ENCODE measurements at regions not wholly inside any gene's neighbourhood (a gene's known extent, or its start where the extent isn't known, plus 50 kb on each side); places are given as distances from the start of the nearest gene placed in this dataset.
"Not testable (repeated sequence)": the region's sequence is repeated elsewhere in the genome, so short reads cannot be mapped to it uniquely, and the experiment has no call there.

DNA sequence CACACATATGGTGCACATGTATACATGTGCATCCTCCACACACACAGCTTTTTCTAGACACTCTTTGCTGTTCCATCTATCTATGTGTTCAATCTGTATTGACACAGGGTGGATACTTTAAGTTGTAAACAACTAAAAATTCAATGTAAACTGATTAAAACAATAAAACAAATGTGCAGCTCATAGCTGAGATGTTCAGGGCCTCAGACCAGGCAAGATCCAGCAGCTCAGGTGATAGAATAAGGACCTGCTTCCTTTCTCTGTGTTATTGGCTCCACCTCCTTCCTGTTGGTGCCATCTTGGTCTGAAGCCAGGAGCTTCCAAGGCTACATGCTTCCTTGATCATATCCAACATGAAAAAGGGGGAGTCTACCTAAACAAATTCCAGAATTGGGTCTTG is 158.1 kb upstream of the RFLNA start:
- no peak overlapping the region for H3K4me3 ChIP-seq (ENCODE audit: control insufficient read depth, low read depth, low read length)
- DNase-seq (ENCODE audit: low read depth): no peak
- TF ChIP-seq, protein P1, sequence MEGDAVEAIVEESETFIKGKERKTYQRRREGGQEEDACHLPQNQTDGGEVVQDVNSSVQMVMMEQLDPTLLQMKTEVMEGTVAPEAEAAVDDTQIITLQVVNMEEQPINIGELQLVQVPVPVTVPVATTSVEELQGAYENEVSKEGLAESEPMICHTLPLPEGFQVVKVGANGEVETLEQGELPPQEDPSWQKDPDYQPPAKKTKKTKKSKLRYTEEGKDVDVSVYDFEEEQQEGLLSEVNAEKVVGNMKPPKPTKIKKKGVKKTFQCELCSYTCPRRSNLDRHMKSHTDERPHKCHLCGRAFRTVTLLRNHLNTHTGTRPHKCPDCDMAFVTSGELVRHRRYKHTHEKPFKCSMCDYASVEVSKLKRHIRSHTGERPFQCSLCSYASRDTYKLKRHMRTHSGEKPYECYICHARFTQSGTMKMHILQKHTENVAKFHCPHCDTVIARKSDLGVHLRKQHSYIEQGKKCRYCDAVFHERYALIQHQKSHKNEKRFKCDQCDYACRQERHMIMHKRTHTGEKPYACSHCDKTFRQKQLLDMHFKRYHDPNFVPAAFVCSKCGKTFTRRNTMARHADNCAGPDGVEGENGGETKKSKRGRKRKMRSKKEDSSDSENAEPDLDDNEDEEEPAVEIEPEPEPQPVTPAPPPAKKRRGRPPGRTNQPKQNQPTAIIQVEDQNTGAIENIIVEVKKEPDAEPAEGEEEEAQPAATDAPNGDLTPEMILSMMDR (IDR thresholded peaks at IDR 0.05; ENCODE audit: control insufficient read depth, insufficient read depth, low read depth, low read length, missing control alignments): no peak

DNA sequence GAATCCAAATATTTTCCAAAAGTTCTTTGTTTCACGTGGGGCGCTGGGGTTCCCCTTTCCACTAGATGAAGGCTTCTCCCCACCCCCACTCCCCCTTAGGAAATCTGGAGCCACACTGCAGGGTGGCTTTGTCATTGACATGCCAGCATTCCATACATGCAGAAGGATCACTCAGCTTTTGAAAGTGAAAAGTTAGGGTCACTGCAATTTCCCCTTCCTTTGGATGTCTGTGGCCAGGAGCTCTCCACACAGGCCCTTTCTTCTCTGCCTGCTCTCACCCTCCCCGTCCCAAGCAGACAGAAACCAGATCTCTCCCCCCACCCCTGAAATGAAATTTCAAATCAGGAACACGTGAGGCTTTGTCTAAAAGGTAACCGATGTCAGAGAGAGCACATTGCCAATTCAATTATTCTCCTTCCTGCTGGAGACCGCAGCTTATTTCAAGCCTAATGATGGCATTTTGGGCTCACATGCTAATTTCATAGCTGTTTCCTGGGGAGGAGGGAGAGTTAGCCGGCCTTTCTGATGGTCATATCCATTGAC is 153.9 kb upstream of the RFLNA start:
- TF ChIP-seq, protein P1 (IDR thresholded peaks at IDR 0.05; ENCODE audit: control insufficient read depth, insufficient read depth, low read depth, low read length, missing control alignments): no peak

DNA sequence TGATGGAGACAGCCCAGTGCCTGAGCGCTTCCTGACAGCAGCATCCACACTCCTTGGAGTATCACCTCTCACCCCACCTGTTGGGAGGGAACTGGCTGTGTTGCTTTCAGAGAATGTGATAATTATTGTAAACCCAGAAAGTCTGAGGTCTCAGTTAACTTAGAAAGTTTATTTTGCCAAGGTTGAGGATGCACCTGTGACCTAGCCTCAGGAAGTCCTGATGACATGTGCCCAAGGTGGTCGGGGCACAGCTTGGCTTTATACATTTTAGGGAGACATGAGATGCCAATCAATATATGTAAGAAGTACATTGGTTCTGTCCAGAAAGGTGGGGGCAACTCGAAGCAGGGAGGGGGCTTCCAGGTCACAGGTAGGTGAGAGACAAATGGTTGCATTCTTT is 153.3 kb upstream of the RFLNA start:
- not testable (repeated sequence) for H3K4me3 ChIP-seq (ENCODE audit: control insufficient read depth, low read depth, low read length)

More for the DNA sequence above, 153.9 kb upstream of the RFLNA start:
- no peak for DNase-seq (ENCODE audit: low read depth)
- no peak overlapping the region for H3K4me3 ChIP-seq (ENCODE audit: control insufficient read depth, low read depth, low read length)

DNA sequence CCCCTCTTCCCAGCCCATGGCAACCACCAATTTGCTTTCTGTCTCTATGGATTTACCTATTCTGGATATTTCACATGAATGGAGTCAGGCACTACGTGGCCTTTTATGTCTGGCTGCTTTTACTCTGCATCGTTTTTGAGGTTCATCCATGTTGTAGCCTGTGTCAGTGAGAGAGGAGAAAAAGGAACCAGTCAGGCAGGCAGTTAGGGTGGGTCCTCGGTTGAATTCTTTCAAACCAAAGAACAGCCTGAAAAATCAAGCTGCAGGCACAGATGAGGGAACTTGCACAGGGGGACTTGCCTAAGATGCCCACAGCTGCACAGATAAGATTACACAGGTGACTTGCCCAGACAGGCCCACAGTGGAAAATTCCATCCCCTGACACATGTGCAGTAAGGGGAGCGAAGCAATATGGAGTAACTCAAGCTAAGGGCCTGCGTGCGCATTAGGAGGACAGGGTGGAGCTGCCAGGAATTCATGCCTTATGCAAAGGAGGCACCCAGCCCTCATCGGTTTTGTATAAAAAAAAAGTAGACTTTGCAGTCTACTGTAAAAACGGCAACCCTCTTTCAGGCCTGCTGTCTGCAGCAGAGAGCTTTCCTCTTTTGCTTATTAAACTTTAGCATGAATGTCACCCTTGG is 152.4 kb upstream of the RFLNA start:
- DNase-seq (ENCODE audit: low read depth): no peak
- H3K4me3 ChIP-seq (ENCODE audit: control insufficient read depth, low read depth, low read length): no peak overlapping the region
- TF ChIP-seq, protein P1 (IDR thresholded peaks at IDR 0.05; ENCODE audit: control insufficient read depth, insufficient read depth, low read depth, low read length, missing control alignments): no peak

More for the DNA sequence above, 153.3 kb upstream of the RFLNA start:
- not testable (repeated sequence) for DNase-seq (ENCODE audit: low read depth)

DNA sequence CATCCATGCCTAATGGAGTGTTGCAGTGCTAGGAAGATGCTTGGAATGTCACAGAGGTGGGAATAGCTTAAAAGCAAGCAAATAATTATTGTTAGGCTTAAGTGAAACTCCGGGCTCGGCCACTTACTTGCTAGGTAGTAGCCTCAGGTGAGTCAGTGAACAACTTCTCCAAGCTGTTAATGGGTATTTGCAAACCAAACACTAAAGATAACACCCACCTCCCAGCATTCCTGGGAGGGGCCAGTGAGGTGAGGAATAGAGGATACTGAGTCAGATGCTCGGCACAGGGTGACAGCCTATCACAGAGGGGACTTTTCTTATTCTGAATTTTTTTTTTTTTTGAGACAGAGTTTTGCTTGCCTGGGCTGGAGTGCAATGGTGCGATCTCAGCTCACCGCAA is 151.2 kb upstream of the RFLNA start:
- H3K4me3 ChIP-seq (ENCODE audit: control insufficient read depth, low read depth, low read length): no peak overlapping the region
- no peak for DNase-seq (ENCODE audit: low read depth)
- TF ChIP-seq, protein P1 (IDR thresholded peaks at IDR 0.05; ENCODE audit: control insufficient read depth, insufficient read depth, low read depth, low read length, missing control alignments): no peak

DNA sequence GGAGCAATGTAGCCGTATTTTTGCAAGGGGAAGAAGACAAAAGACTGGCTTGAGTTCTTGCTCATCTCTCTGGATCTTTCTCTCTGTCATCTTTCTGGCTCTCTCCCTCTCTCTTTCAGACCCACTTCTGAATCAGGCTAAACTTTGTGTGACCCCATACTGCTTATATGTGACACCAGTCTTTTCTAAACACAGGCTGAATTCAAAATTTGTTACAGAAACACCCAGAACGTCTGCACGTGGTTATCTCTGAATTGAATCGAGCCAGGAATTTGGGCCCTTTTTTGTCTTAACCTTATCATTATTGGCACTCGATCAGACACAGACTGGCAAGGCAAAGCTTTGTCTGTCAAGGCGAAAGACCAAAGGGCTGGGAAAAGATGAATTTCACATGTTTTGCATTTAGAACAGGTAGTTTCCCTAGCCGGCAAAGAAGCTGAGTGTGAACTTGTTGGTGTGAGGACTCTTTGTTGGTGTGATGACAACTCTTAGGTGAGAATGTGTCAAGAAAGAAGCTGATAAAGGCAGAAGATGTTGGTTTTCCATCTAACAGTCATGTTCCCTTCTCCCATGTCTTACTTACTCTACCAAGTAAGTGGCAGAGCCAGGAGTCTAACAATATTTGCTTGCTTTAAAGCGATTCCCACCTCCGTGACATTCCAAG is 150.2 kb upstream of the RFLNA start:
- DNase-seq (ENCODE audit: low read depth): no peak
- TF ChIP-seq, protein P1 (IDR thresholded peaks at IDR 0.05; ENCODE audit: control insufficient read depth, insufficient read depth, low read depth, low read length, missing control alignments): no peak
- no peak overlapping the region for H3K4me3 ChIP-seq (ENCODE audit: control insufficient read depth, low read depth, low read length)

DNA sequence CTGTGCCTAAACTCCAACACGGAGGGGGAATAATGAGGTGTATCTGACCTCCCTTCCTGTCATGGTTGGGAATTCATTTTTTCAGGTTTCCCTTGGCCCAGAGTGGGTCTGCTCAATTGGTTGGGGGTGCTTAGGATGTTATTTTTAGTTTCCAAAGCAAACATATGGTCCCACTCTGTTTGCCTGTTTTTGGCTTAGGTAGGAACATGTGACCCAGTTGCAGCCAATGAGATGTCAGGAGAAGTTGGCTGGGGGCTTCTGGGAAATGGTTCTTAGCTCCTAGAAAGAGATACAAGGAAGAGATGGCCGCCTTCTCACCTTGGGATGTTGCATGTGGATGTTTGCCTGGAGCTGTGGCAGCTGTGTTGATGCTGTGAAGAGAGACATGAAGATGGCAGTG is 147.9 kb upstream of the RFLNA start:
- H3K4me3 ChIP-seq (ENCODE audit: control insufficient read depth, low read depth, low read length): no peak overlapping the region
- no peak for DNase-seq (ENCODE audit: low read depth)
- TF ChIP-seq, protein P1 (IDR thresholded peaks at IDR 0.05; ENCODE audit: control insufficient read depth, insufficient read depth, low read depth, low read length, missing control alignments): no peak

All from AG09309 (cell line).